T-cell (primary cell): ENCODE measurements at regions not wholly inside any gene's neighbourhood (a gene's known extent, or its start where the extent isn't known, plus 50 kb on each side); places are given as distances from the start of the nearest gene placed in this dataset.

Source experiments
- ATAC-seq, 4 experiments: fragments of 200-7000 bp in 3 of 4; fragments of 150-1000 bp in 1 of 4; cut with Tn5 transposase; replicated peaks in 1 of 4; 1 replicate in 3 of 4; 2 replicates in 1 of 4; pipeline ENCODE4 v1.10.0; 2021; ENCODE audit warnings: moderate library complexity in 3 of 4, mild to moderate bottlenecking in 2 of 4, moderate number of reproducible peaks in 1 of 4
- CTCF ChIA-PET, 2 donors: fragments of 300-600 bp; sonication (Branson Sonifier 250); formaldehyde crosslinking; loops; one replicate each; lab custom pipeline; 2022; ENCODE audit warnings: antibody characterized with exemption in 2 of 2; lab: Charles Lee
- POLR2A ChIA-PET, 2 donors: fragments of 300-600 bp; sonication (Branson Sonifier 250); formaldehyde crosslinking; loops; one replicate each; lab custom pipeline; 2022; ENCODE audit warnings: antibody characterized with exemption in 2 of 2; lab: Charles Lee
- DNase-seq, 35 experiments: peaks; one replicate each; pipeline versions ENCODE4 v3.0.0 to v3.0.0-alpha.2; 2013 to 2023
- H3K27ac ChIP-seq: one replicate; pipeline ENCODE4 v1.5.1; 2013; ENCODE audit warnings: low read length
- H3K27me3 ChIP-seq, 2 experiments: replicated peaks in 1 of 2; 1 replicate in 1 of 2; 2 replicates in 1 of 2; pipeline versions ENCODE4 v1.6.1 to v1.7.0; 2013; ENCODE audit warnings: low read length in 1 of 2, mixed read lengths in 1 of 2; ENCODE audit not compliant: control insufficient read depth in 2 of 2, insufficient read depth in 2 of 2; ENCODE audit errors: extremely low read depth in 1 of 2
- H3K36me3 ChIP-seq, 2 donors: 1 replicate in 1 of 2; 2 replicates in 1 of 2; pipeline versions ENCODE4 v1.6.1 to v1.7.0; 2013; ENCODE audit warnings: low read length in 1 of 2; ENCODE audit not compliant: control insufficient read depth in 2 of 2, insufficient read depth in 1 of 2; ENCODE audit errors: extremely low read depth in 1 of 2
- H3K4me1 ChIP-seq, 2 experiments: 1 replicate in 1 of 2; 2 replicates in 1 of 2; pipeline versions ENCODE4 v1.6.1 to v1.7.0; 2013; ENCODE audit warnings: low read length in 2 of 2, mixed read lengths in 1 of 2; ENCODE audit not compliant: insufficient read depth in 2 of 2, control insufficient read depth in 1 of 2; ENCODE audit errors: extremely low read depth in 1 of 2
- H3K4me3 ChIP-seq, 2 donors: 1 replicate in 1 of 2; 2 replicates in 1 of 2; pipeline versions ENCODE4 v1.5.1 to v1.7.0; 2013; ENCODE audit warnings: mild to moderate bottlenecking in 2 of 2, low read length in 1 of 2, moderate library complexity in 1 of 2; ENCODE audit not compliant: control insufficient read depth in 1 of 2; ENCODE audit errors: extremely low read depth in 1 of 2
- H3K9me3 ChIP-seq: 2 replicates; pipeline ENCODE4 v1.7.0; 2013
- H3K27ac Mint-ChIP-seq, 2 donors: one replicate each; pipeline ENCODE4 v1.8.0; 2020 to 2021; ENCODE audit warnings: mild to moderate bottlenecking in 2 of 2, mixed read lengths in 2 of 2
- H3K27me3 Mint-ChIP-seq, 2 donors: one replicate each; pipeline ENCODE4 v1.8.0; 2021 to 2022; ENCODE audit warnings: mixed read lengths in 2 of 2
- H3K36me3 Mint-ChIP-seq: one replicate; pipeline ENCODE4 v1.8.0; 2021; ENCODE audit warnings: mixed read lengths
- H3K4me1 Mint-ChIP-seq, 3 donors: one replicate each; pipeline ENCODE4 v1.8.0; 2020 to 2022; ENCODE audit warnings: mixed read lengths in 3 of 3, mild to moderate bottlenecking in 1 of 3
- H3K4me3 Mint-ChIP-seq, 3 donors: one replicate each; pipeline ENCODE4 v1.8.0; 2020 to 2022; ENCODE audit warnings: mild to moderate bottlenecking in 3 of 3, mixed read lengths in 3 of 3, moderate library complexity in 3 of 3
- H3K9me3 Mint-ChIP-seq, 3 donors: one replicate each; pipeline ENCODE4 v1.8.0; 2020 to 2022; ENCODE audit warnings: mixed read lengths in 3 of 3
- WGBS: methylation state at CpG from one replicate; pipeline ENCODE4 v1.1.5; 2013; ENCODE audit warnings: missing lambda C conversion rate; ENCODE audit not compliant: insufficient coverage; 5-methylcytosine and 5-hydroxymethylcytosine counted together

- Mint-ChIP-seq H3K4me1 (no peaks in the 10 kb centered on the region), H3K27me3 (peaks cover 0 to 4% of the 10 kb centered on the region in 2 donors), H3K27ac (no peak overlapping the region), H3K4me3 (no peak overlapping the region), H3K9me3 (no peaks in the 10 kb centered on the region), H3K36me3 (no peaks in the 10 kb centered on the region)
- peaks cover 0 to 3% of the 10 kb centered on the region in 2 experiments for H3K27me3 ChIP-seq
- no peak overlapping the region for H3K27ac ChIP-seq
- H3K4me1 ChIP-seq = no peaks in the 10 kb centered on the region
- H3K36me3 ChIP-seq = no peaks in the 10 kb centered on the region
- DNase-seq (no peak), ATAC-seq (no peak)
- no CpG with 5 or more reads among the region's 4 CpGs for WGBS
- POLR2A ChIA-PET = no interaction called here
- CTCF ChIA-PET = no interaction called here
- no peak overlapping the region for H3K4me3 ChIP-seq
- no peaks in the 10 kb centered on the region for H3K9me3 ChIP-seq
These were observed 355.1 kb upstream of the CCDC196 start for GRCh38 chr14:66131111-66131510.

DNA sequence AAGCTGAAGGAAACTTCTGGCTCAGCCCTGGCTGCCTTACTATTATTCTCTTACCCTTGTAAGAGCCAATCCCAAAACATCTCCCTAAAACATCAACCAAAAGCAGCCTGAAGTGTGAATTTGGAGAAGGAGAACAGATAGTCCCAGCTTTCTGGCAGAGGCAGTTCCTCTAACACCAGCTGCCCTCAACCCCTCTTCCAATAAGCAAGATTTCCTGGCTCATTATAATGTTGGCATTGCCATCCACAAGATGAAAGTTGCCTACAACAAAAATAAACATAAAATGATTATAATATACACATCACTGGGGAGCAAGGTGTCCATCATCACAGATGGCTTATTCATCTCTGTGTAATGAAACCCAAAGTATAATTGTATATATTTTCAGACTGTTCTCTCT, 352.5 kb upstream of the CCDC196 start:
- no peak for ATAC-seq
- Histone ChIP-seq H3K27ac (no peak overlapping the region), H3K27me3 (peaks cover 0 to 2% of the 10 kb centered on the region in 2 experiments), H3K36me3 (no peaks in the 10 kb centered on the region), H3K9me3 (no peaks in the 10 kb centered on the region), H3K4me1 (no peaks in the 10 kb centered on the region), H3K4me3 (no peak overlapping the region)
- no peaks in the 10 kb centered on the region for H3K36me3 Mint-ChIP-seq
- H3K4me1 Mint-ChIP-seq = no peaks in the 10 kb centered on the region
- no peaks in the 10 kb centered on the region for H3K27me3 Mint-ChIP-seq
- CTCF ChIA-PET = no interaction called here
- no peak overlapping the region for H3K4me3 Mint-ChIP-seq
- POLR2A ChIA-PET = no interaction called here
- no peak for DNase-seq
- no peak overlapping the region for H3K27ac Mint-ChIP-seq
- H3K9me3 Mint-ChIP-seq = no peaks in the 10 kb centered on the region

DNA sequence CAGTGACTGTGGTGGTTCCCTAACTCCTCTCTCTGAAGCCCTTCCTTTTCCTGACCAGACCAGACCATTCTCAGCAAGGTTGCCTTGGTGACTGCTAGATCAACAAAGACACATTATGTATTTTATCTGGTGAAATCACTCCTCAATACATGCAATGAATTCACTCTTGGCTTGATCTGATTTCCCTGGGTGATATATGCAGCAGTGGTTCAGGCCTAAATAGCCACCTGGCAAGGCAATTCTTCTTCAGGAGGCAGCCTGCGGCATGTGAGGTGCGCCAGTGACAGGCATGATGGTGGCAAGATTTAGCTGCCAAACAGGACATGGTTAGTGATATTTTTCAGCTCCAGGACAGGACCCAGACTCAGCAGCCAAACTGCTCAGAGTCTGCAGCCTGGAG, 350.3 kb upstream of the CCDC196 start:
- H3K36me3 Mint-ChIP-seq = no peaks in the 10 kb centered on the region
- no peaks in the 10 kb centered on the region for H3K4me1 Mint-ChIP-seq
- H3K27ac Mint-ChIP-seq = no peak overlapping the region
- Histone ChIP-seq H3K27ac (no peak overlapping the region), H3K36me3 (no peaks in the 10 kb centered on the region), H3K4me1 (peaks cover 5 to 12% of the 10 kb centered on the region in 2 experiments), H3K4me3 (no peak overlapping the region), H3K27me3 (peaks cover 0 to 4% of the 10 kb centered on the region in 2 experiments), H3K9me3 (no peaks in the 10 kb centered on the region)
- CTCF ChIA-PET = interaction anchor here in 1 of 2 donors (0.7 kb wide), 1 partner anchor 964 kb away, joined by 3 read pairs; no protein-coding TSS in a partner anchor
- no peak overlapping the region for H3K4me3 Mint-ChIP-seq
- H3K9me3 Mint-ChIP-seq = no peaks in the 10 kb centered on the region
- no peak for DNase-seq
- POLR2A ChIA-PET = no interaction called here
- 100% methylated on average over 2 of the region's 2 CpGs for WGBS
- no peaks in the 10 kb centered on the region for H3K27me3 Mint-ChIP-seq
- ATAC-seq = no peak

DNA sequence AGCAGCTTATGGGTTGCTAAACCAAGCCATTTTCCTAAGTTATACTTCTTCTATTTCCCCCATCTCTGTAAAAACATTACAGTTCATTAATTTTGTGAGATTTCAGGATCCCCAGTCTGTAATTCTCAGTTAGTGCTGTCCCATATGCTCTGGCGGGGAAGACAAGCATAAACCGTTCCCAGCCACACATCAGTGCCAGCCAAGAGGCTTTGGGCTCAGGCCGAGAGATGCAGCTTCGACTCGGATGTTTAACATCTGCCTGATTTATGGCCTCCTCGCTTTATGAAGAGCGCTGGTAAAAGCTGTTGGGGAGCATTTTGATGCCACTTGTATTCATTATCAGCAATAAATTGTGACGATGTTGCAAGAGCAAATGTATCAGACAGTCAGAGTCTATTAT, 349.1 kb upstream of the CCDC196 start:
- Histone ChIP-seq H3K4me1 (peaks cover 9 to 13% of the 10 kb centered on the region in 2 experiments), H3K27ac (no peak overlapping the region), H3K27me3 (peaks cover 0 to 17% of the 10 kb centered on the region in 2 experiments), H3K9me3 (no peaks in the 10 kb centered on the region), H3K4me3 (no peak overlapping the region), H3K36me3 (no peaks in the 10 kb centered on the region)
- DNase-seq (no peak), ATAC-seq (no peak)
- no peaks in the 10 kb centered on the region for H3K27me3 Mint-ChIP-seq
- H3K36me3 Mint-ChIP-seq = no peaks in the 10 kb centered on the region
- no peaks in the 10 kb centered on the region for H3K9me3 Mint-ChIP-seq
- no peak overlapping the region for H3K27ac Mint-ChIP-seq
- H3K4me1 Mint-ChIP-seq = no peaks in the 10 kb centered on the region
- WGBS = 93% methylated on average over 6 of the region's 8 CpGs
- ChIA-PET POLR2A (no interaction called here), CTCF (interaction anchor here in 1 of 2 donors (0.6 kb wide), 1 partner anchor 71 kb away, joined by 3 read pairs; no protein-coding TSS in a partner anchor)
- H3K4me3 Mint-ChIP-seq = no peak overlapping the region

- H3K27ac Mint-ChIP-seq = no peak overlapping the region
- no peak overlapping the region for H3K4me3 Mint-ChIP-seq
- DNase-seq (no peak), ATAC-seq (no peak)
- no peaks in the 10 kb centered on the region for H3K36me3 ChIP-seq
- peaks cover 0 to 24% of the 10 kb centered on the region in 2 experiments for H3K27me3 ChIP-seq
- no peaks in the 10 kb centered on the region for H3K9me3 ChIP-seq
- peaks cover 3 to 12% of the 10 kb centered on the region in 2 donors for H3K27me3 Mint-ChIP-seq
- ChIA-PET POLR2A (no interaction called here), CTCF (no interaction called here)
- no peaks in the 10 kb centered on the region for H3K9me3 Mint-ChIP-seq
- no peak overlapping the region for H3K4me3 ChIP-seq
- no peaks in the 10 kb centered on the region for H3K36me3 Mint-ChIP-seq
- H3K27ac ChIP-seq = no peak overlapping the region
- H3K4me1 Mint-ChIP-seq = no peaks in the 10 kb centered on the region
- H3K4me1 ChIP-seq = peaks cover 9 to 13% of the 10 kb centered on the region in 2 experiments
These were observed 346.7 kb upstream of the CCDC196 start for GRCh38 chr14:66139432-66139831.

DNA sequence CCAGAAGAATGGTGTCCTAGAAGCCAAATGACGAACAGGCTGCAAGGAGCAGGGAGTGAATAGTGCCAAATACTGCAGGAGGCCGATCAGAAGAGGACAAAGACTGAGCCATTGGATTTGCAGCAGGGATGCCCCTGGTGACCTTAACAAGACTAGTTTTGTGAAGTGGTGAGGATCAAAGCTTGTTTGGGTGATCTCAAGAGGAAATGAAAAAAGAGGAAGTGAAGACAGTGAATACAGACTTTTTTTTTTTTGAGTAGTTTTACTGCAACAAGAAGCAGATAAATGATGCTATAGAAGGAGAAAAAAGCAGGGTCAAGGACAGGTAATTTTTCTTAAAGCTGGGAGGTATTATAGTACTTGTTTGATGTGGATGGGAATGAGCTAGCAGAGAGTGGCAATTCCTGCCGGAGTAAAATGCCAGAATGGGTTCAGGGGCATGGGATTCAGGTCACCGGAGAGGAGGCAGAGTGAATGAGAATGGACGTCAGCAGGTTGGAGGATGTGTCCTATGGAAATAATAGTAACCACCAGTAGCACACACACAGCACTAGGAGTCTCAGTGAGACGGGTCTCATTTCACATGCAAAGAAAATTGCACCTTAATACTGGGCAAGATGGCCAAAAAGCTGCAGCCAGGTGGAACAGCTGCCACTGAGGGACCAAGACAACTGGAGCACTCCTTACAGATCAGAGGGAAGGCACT, 345.8 kb upstream of the CCDC196 start:
- no peaks in the 10 kb centered on the region for H3K9me3 ChIP-seq
- H3K4me1 Mint-ChIP-seq = no peaks in the 10 kb centered on the region
- H3K27ac ChIP-seq = no peak overlapping the region
- DNase-seq = peak in 1 of 35 experiments; percentile 4
- no peak overlapping the region for H3K4me3 ChIP-seq
- WGBS = 27% methylated on average over 2 of the region's 6 CpGs
- POLR2A ChIA-PET = interaction anchor here in 1 of 2 donors (0.7 kb wide), 1 partner anchor 22 kb away, joined by 4 read pairs; no protein-coding TSS in a partner anchor
- no peaks in the 10 kb centered on the region for H3K9me3 Mint-ChIP-seq
- no peak overlapping the region for H3K27ac Mint-ChIP-seq
- CTCF ChIA-PET = interaction anchor here in 1 of 2 donors (0.6 kb wide), 1 partner anchor 290 kb away, joined by 4 read pairs; no protein-coding TSS in a partner anchor
- H3K36me3 ChIP-seq = no peaks in the 10 kb centered on the region
- no peaks in the 10 kb centered on the region for H3K36me3 Mint-ChIP-seq
- ATAC-seq = no peak
- H3K4me3 Mint-ChIP-seq = no peak overlapping the region
- H3K27me3 Mint-ChIP-seq = peaks cover 9 to 16% of the 10 kb centered on the region in 2 donors
- peaks cover 0 to 26% of the 10 kb centered on the region in 2 experiments for H3K27me3 ChIP-seq
- H3K4me1 ChIP-seq = peaks cover 9 to 13% of the 10 kb centered on the region in 2 experiments
